ENCODE measurements at regions not wholly inside any gene's neighbourhood (a gene's known extent, or its start where the extent isn't known, plus 50 kb on each side); places are given as distances from the start of the nearest gene placed in this dataset.

DNA sequence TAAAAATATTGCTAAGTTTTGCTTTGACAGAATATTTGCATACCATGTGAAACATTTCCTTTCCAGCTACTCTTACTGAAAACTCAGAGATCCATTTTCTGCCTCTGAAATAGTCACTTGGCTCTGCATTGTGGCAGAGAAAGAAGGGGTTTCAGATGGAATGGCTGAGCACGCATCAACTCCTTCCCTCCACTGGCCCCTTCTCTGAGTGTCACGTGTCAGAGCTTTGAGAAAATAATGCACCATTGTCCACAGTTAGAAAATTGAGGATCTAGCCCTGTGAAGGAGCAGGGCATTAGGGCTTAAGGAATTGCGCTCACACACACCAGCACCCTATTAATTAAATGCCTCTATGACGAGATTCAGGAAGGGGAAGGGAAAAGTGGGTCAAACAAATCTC is 78.8 kb upstream of the FAT4 start:
- Histone ChIP-seq H3K9ac (ENCODE audit: control insufficient read depth, insufficient read depth, low read length) (no peak overlapping the region), H3K36me3 (ENCODE audit: control insufficient read depth in 2 of 2, insufficient read depth in 2 of 2, low read length in 1 of 2) (no peaks in the 10 kb centered on the region), H3K4me2 (ENCODE audit: control insufficient read depth, insufficient read depth) (no peak overlapping the region), H3K27ac (ENCODE audit: control insufficient read depth, insufficient read depth) (no peak overlapping the region), H2AFZ (ENCODE audit: control insufficient read depth, low read depth, low read length) (no peak overlapping the region), H3K9me3 (replicated peaks; ENCODE audit: control insufficient read depth, insufficient read depth, low read length) (no peaks in the 10 kb centered on the region), H3K79me2 (ENCODE audit: control insufficient read depth, insufficient read depth, low read length) (no peaks in the 10 kb centered on the region), H3K4me3 (no peak overlapping the region), H3K4me1 (ENCODE audit: control insufficient read depth, insufficient read depth, low read length) (no peaks in the 10 kb centered on the region), H4K20me1 (ENCODE audit: control insufficient read depth, insufficient read depth) (no peaks in the 10 kb centered on the region), H3K27me3 (replicated peaks in 1 of 2; ENCODE audit: control insufficient read depth in 2 of 2, insufficient read depth in 2 of 2, low read length in 1 of 2) (no peaks in the 10 kb centered on the region)
- in situ Hi-C loops (cut with MboI) (no loop called here), intact Hi-C loops (cut with micrococcal nuclease; ENCODE audit: unreplicated experiment) (no loop called here)
- DNase-seq (ENCODE audit: low read depth, low spot score) = no peak
- SMC1A ChIA-PET (ENCODE audit: uncharacterized antibody, unreplicated experiment) = interaction anchor here (1.0 kb wide), 1 partner anchor 12 kb away, joined by 4 read pairs; no protein-coding TSS in a partner anchor
- no peak for FAIRE-seq
- 15% methylated on average over 4 of the region's 4 CpGs for WGBS (ENCODE audit: insufficient coverage, insufficient replicate concordance, low lambda C conversion rate, missing lambda C conversion rate)
- RAD21 ChIA-PET (ENCODE audit: unreplicated experiment) = no interaction called here
- TF ChIP-seq CEBPZ (IDR thresholded peaks at IDR 0.05; ENCODE audit: low read depth, low read length) (no peak), ZNF274 (IDR thresholded peaks at IDR 0.05; ENCODE audit: insufficient read depth, insufficient read length) (no peak), ZNF622 (IDR thresholded peaks at IDR 0.05) (no peak), NBN (IDR thresholded peaks at IDR 0.05) (no peak), SREBF1 (IDR thresholded peaks at IDR 0.05; ENCODE audit: low read length) (no peak), CHD1 (IDR thresholded peaks at IDR 0.05; ENCODE audit: low read depth, low read length) (no peak), HDAC2 (IDR thresholded peaks at IDR 0.05) (no peak), POLR2A (IDR thresholded peaks at IDR 0.05; ENCODE audit: low read depth, low read length) (no peak), HSF1 (IDR thresholded peaks at IDR 0.05; ENCODE audit: low read depth, low read length) (no peak), ESRRA (IDR thresholded peaks at IDR 0.05; ENCODE audit: low read length) (no peak), IKZF1 (conservative IDR thresholded peaks at IDR 0.05) (no peak), FOXM1 (IDR thresholded peaks at IDR 0.05; ENCODE audit: low read depth, low read length) (no peak), SPI1 (IDR thresholded peaks at IDR 0.05; ENCODE audit: borderline replicate concordance, insufficient read depth, low read depth, low read length) (no peak), PML (IDR thresholded peaks at IDR 0.05; ENCODE audit: low read length) (no peak), BMI1 (IDR thresholded peaks at IDR 0.05; ENCODE audit: borderline replicate concordance) (no peak), NR2C1 (IDR thresholded peaks at IDR 0.05) (no peak), CREB1 (IDR thresholded peaks at IDR 0.05; ENCODE audit: low read depth) (no peak)
- TF ChIP-seq, protein P1, sequence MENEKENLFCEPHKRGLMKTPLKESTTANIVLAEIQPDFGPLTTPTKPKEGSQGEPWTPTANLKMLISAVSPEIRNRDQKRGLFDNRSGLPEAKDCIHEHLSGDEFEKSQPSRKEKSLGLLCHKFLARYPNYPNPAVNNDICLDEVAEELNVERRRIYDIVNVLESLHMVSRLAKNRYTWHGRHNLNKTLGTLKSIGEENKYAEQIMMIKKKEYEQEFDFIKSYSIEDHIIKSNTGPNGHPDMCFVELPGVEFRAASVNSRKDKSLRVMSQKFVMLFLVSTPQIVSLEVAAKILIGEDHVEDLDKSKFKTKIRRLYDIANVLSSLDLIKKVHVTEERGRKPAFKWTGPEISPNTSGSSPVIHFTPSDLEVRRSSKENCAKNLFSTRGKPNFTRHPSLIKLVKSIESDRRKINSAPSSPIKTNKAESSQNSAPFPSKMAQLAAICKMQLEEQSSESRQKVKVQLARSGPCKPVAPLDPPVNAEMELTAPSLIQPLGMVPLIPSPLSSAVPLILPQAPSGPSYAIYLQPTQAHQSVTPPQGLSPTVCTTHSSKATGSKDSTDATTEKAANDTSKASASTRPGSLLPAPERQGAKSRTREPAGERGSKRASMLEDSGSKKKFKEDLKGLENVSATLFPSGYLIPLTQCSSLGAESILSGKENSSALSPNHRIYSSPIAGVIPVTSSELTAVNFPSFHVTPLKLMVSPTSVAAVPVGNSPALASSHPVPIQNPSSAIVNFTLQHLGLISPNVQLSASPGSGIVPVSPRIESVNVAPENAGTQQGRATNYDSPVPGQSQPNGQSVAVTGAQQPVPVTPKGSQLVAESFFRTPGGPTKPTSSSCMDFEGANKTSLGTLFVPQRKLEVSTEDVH (IDR thresholded peaks at IDR 0.05; ENCODE audit: low read depth, partially characterized antibody) = no peak
- ATAC-seq = no peak
- CTCF ChIA-PET = interaction anchor here (1.2 kb wide), 1 partner anchor 901 kb away, joined by 3 read pairs; no protein-coding TSS in a partner anchor
- POLR2A ChIA-PET = no interaction called here
- no TSS peak for BruUV-seq (replicated peaks)

All from GM12878 (cell line).